NCI-H748 (cell line): ENCODE measurements at regions not wholly inside any gene's neighbourhood (a gene's known extent, or its start where the extent isn't known, plus 50 kb on each side); places are given as distances from the start of the nearest gene placed in this dataset.
"Not testable (repeated sequence)": the region's sequence is repeated elsewhere in the genome, so short reads cannot be mapped to it uniquely, and the experiment has no call there.

Experiments
- DNase-seq: peaks from one replicate; lab custom pipeline; 2025; ENCODE audit not compliant: unreplicated experiment; lab: John Stamatoyannopoulos, UW

- DNase-seq = no peak
These were observed 193.6 kb upstream of the SPRED2 start for GRCh38 chr2:65625982-65626381.

GRCh38 chr2:65622951-65623535 lies 190.6 kb upstream of the SPRED2 start:
- peak; percentile 43 for DNase-seq

DNA sequence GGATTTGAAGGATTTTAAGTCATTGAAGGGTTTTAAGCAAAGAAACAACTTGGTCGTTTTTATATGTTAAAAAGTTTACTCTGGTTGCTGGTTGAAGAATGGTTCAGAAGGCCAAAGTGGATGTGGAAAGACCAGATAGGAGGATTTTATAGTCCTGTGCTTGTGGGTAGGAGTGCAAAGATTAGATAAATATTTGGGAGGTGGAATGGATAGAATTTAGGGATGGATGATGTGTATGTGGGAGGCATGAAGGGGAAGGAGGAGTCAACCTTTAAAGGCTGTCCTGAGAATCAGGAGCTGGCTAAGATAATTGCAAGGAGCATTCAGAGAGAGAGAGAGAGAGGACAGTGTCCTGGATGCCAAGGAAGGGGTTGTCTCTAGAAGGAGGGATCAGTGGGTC lies 190.1 kb upstream of the SPRED2 start:
- no peak for DNase-seq

DNA sequence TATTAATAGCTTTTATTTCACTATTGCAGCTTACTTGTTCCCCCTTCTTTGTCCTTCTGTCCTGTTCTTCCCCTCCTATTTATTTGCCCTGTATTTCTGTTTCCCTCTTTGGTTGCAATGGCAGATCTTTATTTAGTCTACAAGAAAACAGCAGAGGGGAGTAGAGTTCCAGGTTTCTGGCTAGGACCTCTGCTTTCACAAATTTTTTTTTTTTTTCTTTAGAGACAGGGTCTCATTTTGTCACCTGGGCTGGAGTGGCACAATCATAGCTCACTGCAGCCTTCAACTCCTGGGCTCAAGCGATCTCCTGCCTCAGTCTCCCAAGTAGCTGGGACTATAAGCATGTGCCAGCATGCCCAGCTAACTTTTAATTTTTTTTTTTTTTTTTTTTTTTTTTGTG lies 188.1 kb upstream of the SPRED2 start:
- DNase-seq = no peak

DNA sequence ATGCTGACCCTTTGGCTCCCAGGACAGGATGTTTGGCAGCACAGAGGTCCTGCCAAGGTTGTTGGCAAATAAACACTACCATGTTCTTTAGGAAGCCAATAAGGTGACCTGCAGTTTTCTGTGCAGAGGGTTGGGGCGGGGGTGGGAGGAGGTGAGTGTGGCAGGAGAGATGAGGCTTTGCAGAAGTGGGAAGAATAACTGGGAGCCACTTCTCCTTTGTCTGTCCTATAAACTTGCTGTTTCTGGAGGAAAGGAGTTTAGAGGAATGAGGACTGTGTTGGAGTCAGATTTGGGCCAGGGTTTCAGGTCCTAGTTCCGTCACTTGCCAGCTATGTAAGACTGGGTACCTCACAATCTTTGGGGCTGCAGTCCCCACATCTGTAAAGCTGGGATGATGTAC lies 187.6 kb upstream of the SPRED2 start:
- DNase-seq = no peak

DNA sequence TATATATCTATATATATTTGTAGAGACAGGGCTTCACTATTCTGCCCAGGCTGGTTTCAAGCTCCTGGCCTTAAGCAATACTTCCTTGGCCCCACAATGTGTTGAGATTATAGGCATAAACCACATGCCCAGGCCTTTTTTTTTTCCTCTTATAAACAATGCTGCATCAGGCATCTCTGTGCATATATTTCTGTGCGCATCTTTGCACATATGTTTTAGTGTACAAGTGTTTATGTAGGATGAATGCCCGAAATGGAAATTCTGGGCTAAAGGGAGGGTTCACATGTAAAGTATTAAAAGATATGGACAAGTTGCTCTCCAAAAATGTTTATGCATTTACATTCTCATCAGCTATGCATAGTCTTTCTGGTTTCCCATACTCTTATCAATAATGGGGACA lies 183.2 kb upstream of the SPRED2 start:
- DNase-seq = no peak

DNA sequence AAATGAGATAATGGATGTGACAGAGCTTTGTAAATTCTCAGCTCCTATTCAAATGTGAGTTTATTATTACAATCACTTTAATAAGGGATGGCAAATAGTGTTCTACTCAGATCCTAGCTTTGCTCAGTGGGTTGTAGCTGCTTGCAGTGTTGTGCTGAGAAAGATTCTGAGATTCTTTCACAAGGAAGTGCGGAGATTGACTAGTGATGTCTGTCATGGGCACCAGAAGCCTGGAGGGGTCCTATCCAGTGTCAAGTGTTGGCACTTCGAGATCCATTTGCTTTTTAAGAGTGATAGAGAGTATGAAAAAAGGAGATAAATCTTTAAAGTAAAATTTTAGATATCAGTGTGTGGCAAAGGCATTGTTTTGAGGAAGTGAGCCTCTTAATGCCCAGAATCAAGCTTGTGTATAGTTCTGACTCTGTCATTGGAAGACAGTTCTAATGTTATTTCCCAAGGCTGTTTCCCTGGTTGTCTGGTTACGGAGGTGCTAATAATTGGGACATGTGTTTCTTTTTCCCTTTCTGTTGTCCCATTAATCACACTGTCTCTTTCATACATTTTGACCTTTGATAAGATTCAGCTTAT lies 181.7 kb upstream of the SPRED2 start:
- DNase-seq = no peak

DNA sequence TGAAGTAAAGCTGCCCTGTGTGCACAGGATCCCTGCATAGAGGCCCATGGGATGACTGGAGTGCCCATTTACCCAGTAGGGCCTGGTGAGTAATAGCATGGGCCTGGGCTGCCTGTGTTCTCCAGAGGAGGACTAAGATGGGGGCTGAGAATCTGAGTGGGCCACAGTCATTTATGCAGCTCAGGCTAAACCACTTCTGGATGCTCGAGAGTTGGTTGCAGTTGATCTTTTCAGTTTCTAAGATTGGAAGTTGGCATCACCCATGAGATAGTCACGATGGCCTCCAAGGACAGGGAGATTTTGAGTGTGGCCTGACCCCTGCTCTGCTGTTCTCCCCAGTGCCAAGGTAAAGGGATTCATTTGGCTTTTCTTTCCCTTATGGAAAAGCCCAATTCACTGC lies 179.1 kb upstream of the SPRED2 start:
- DNase-seq = no peak

- DNase-seq = no peak
These were observed 176.5 kb upstream of the SPRED2 start for GRCh38 chr2:65608916-65609315.

DNA sequence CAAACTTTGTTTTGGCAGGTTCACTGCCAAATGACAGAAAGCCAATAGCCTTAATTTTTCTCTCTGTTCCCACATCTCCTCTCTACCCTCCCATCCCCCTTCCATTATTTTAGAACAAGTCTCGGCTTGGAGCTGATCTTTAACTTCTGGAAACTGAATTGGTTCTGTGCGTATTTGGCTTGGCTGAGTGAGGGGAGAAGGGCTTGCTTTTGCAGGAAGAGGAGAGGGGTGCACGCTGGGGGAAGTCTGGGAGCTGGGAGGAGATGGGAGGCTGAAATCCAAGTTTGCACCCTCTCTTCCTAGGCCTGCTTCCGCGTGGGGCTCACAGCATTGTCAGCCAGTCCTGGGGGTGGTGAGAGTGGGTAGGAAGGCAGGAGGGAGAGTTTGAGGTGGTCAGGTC lies 176.1 kb upstream of the SPRED2 start:
- DNase-seq = no peak

DNA sequence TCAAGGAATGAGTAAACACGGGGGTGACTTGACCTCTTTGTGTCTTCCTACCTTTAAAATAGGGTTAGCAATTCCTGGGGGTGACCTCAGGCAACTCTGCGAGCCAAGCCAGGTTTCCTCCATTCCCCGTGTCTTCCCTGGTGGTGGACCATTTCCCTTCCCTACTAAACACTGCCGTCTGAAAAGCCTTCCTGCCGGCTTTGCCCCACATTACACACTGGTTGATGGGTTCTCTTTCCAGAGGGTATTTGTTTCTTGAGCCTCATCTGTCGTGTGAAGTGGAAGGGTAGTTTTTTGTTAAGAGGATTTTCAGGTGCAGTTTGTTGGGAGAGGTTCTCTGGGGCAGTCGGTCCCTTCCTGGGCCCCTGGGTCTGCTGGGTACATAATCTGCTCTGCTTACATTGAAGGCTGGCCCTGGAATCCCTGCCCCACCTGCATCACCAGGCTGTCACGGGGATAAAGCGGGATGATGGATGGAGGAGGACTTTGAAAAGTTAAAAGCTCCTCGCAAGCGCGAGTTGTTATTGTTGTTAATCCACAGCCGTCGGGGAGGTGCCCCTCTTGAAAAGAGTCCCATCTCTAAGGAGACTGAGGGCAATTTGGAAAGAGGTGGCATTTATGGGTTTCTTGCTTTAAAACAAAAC lies 175.4 kb upstream of the SPRED2 start:
- DNase-seq = no peak

GRCh38 chr2:65605743-65606058 lies 173.3 kb upstream of the SPRED2 start:
- DNase-seq = no peak

GRCh38 chr2:65605058-65605742 lies 172.8 kb upstream of the SPRED2 start:
- no peak for DNase-seq

DNA sequence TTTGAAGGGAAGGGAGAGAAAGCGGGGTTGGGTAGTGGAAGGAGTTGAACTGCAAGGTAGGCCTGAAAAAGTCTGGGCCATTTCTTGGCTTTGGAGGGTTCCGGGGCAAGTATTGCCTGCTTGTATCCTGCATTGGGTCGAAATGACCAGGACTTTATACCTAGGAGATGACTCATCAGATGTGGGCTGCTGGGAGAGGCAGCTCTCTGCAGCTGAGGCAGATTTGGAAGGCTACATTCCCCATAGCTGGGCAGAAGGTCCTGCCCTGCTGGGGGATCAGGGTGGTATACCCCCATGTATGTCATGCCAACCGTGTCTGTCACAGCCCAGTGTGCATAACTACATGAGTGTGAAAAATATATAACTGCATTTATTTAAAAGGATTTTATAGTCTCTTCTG lies 171.8 kb upstream of the SPRED2 start:
- DNase-seq = no peak

DNA sequence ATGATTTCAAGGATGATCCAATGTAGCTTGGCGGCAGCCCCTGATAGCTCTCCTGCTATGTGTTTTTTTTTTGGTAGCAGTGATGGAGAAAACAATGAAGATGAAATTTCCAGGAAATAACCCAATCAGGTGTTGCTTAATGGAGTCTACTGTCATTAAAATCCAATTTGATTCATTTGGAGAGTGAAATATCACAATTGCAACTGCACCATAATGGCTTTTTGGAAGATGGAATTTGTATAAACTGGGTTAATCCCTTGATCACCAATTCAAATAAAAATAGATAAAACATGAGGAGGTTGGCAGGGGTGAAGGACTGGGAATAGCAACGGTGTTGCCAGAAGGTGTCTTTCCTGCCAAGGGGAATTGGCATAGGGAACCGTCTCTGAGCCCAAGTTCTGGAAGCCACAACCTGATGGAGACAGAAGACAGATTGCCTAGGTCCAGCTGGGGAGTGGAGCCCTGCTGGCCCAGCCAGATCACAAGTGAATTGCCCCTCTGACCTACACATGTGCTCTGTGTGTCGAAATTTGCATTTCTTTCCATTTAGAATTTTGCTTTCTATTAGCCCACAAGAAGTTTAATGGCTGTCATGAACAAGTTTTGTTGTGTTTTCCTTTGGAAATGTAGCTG lies 170.3 kb upstream of the SPRED2 start:
- DNase-seq = no peak

- not testable (repeated sequence) for DNase-seq
These were observed 168.5 kb upstream of the SPRED2 start for GRCh38 chr2:65600871-65601270.

DNA sequence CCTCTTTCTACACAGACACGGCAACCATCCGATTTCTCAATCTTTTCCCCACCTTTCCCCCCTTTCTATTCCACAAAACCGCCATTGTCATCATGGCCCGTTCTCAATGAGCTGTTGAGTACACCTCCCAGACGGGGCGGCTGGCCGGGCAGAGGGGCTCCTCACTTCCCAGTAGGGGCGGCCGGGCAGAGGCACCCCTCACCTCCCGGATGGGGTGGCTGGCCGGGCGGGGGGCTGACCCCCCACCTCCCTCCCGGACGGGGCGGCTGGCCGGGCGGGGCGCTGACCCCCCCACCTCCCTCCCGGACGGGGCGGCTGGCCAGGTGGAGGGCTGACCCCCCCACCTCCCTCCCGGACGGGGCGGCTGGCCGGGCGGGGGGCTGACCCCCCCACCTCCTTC lies 168.0 kb upstream of the SPRED2 start:
- DNase-seq = not testable (repeated sequence)

GRCh38 chr2:65599693-65600092 lies 167.3 kb upstream of the SPRED2 start:
- no peak for DNase-seq

- no peak for DNase-seq
These were observed 166.6 kb upstream of the SPRED2 start for GRCh38 chr2:65598996-65599395.

- no peak for DNase-seq
These were observed 165.9 kb upstream of the SPRED2 start for GRCh38 chr2:65598264-65598663.

DNA sequence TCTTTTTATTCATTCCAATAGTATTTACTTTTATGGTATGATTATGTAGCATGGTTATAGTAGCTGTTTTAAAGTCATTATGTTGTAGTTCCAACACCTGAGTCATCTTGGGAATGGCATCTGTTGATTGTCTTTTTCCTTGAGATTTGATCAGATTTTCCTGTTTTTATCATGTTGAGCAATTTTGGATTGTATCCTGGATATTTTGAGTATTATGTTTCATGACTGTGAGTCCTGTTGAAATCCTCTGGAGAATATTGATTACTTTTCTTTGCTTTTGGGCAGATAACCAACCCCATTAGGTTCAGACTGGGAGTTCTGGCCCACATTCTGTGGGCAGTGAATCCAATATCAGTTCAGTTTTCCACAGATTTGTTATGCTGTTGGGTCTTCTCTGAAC lies 163.2 kb upstream of the SPRED2 start:
- no peak for DNase-seq

DNA sequence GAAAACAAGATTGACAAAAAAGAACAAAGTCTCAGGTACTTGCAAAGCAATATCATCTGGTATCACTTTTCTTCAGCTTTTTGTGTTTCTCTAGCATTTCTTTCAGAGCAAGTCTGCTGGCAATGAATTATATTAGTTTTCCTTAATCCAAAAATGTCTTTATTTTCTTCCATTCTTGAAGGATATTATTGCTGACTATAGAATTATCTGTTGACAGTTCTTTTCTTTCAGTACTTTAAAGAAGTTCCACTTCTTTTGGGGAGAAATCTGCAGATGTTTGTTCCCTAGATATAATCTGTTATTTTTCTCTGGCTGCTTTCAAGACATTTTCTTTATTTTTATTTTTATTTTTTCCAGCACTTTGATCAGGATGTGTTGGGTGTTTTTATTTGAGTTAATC lies 161.8 kb upstream of the SPRED2 start:
- DNase-seq = no peak
